AG04450 (cell line): ENCODE measurements at regions not wholly inside any gene's neighbourhood (a gene's known extent, or its start where the extent isn't known, plus 50 kb on each side); places are given as distances from the start of the nearest gene placed in this dataset. TPM values are rescaled to one million over a fixed set of nuclear protein-coding genes. Genes with fewer than 3 reads are reported as not detected.
A peak's percentile ranks its signal among the peaks of the same experiment; 100 is the strongest.

ENCODE experiments used
- CTCF ChIA-PET: fragments of 300-600, 350-600 bp; formaldehyde crosslinking; extraction: SDS; loops from one replicate; lab custom pipeline; 2022; ENCODE audit warnings: antibody characterized with exemption, inconsistent platforms; lab: Charles Lee
- POLR2A ChIA-PET: fragments of 350-600 bp; formaldehyde crosslinking; extraction: SDS; loops from one replicate; lab custom pipeline; 2021; ENCODE audit warnings: antibody characterized with exemption, inconsistent platforms; lab: Yijun Ruan, JAX
- DNase-seq: peaks from one replicate; pipeline ENCODE4 v3.0.0-alpha.2; 2011; ENCODE audit warnings: low read depth, low spot score
- H3K27ac ChIP-seq: one replicate; pipeline ENCODE4 v1.5.1; 2012; ENCODE audit warnings: low read depth, low read length, control low read depth
- H3K27me3 ChIP-seq: one replicate; pipeline ENCODE4 v1.6.0; 2012; ENCODE audit warnings: low read length; ENCODE audit not compliant: control insufficient read depth, insufficient read depth
- H3K4me3 ChIP-seq: 2 replicates; pipeline ENCODE4 v1.5.1; 2011; ENCODE audit warnings: mild to moderate bottlenecking, low read depth, low read length, control low read depth
- H3K9me3 ChIP-seq: 2 replicates; pipeline ENCODE4 v1.5.1; 2012; ENCODE audit warnings: low read length; ENCODE audit not compliant: control insufficient read depth, insufficient read depth
- small RNA-seq: library from RNA; depleted of rRNA; stranded (forward); fragments of <200 nt; gene quantifications from one replicate; pipeline ENCODE3, GENCODE V24; 2012; ENCODE audit warnings: low read depth; ENCODE audit not compliant: insufficient read length
- TF ChIP-seq, protein P1 (sequence below): IDR thresholded peaks from 2 replicates; pipeline ENCODE4 v1.5.1; 2011; ENCODE audit warnings: low read depth, low read length, control low read depth, inconsistent platforms

DNA sequence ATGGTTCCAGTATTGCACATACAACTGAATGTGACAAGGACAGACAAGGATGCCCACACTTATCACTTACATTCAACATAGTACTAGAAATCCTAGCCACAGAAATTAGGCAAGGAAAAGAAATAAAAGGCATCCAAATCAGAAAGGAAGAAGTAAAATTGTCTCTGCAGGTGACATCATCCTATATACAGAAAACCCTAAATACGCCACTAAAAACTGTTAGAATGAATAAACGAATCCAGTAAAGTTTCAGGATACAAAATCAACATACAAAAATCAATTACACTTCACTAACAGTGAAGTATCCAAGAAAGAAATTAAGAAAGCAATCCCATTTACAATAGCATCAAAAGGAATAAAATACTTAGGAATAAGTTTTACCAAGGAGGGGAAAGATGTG, 66.1 kb downstream of the FAM217A start:
- no peak overlapping the region for H3K4me3 ChIP-seq
- H3K9me3 ChIP-seq = no peaks in the 10 kb centered on the region
- H3K27ac ChIP-seq = no peak overlapping the region
- TF ChIP-seq, protein P1, sequence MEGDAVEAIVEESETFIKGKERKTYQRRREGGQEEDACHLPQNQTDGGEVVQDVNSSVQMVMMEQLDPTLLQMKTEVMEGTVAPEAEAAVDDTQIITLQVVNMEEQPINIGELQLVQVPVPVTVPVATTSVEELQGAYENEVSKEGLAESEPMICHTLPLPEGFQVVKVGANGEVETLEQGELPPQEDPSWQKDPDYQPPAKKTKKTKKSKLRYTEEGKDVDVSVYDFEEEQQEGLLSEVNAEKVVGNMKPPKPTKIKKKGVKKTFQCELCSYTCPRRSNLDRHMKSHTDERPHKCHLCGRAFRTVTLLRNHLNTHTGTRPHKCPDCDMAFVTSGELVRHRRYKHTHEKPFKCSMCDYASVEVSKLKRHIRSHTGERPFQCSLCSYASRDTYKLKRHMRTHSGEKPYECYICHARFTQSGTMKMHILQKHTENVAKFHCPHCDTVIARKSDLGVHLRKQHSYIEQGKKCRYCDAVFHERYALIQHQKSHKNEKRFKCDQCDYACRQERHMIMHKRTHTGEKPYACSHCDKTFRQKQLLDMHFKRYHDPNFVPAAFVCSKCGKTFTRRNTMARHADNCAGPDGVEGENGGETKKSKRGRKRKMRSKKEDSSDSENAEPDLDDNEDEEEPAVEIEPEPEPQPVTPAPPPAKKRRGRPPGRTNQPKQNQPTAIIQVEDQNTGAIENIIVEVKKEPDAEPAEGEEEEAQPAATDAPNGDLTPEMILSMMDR = no peak
- H3K27me3 ChIP-seq = no peaks in the 10 kb centered on the region
- POLR2A ChIA-PET = no interaction called here
- CTCF ChIA-PET = interaction anchor here (0.7 to 1.9 kb wide), 4 partner anchors 35 to 887 kb away, joined by 3 to 7 read pairs (median 4); partner anchors contain the start of gene FAM50B
- no peak for DNase-seq

DNA sequence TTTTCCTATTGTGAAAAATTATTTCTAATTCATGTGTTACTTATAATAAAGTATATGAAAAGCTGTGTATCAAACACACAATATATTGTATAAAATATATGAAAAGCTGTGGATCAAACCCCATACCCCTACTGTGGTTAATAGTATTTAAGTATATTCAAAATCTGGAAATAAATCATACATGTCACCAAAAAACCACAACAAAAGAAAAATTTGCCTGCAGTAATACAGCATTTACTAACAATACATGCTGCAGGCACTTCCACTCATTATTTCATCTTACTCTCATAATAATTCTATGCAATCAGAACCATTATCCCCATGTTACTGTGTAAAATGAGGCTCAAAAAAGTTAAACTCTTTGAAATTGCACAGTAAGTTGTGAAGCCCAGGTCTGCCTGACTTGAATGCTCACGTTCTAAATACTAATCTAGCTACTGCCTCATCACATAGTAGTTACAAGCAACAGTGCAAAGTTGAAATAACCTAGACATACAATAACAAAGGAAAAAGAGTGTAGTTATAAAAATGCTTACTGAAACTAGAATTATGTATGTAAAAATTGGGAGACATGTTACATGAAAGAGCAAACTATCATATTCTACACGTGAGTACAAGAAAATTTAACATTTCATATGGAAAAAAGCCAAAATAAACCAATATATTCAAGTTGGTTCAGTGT, 61.7 kb downstream of the FAM217A start:
- DNase-seq = no peak
- Histone ChIP-seq H3K27me3 (no peaks in the 10 kb centered on the region), H3K27ac (no peak overlapping the region), H3K4me3 (peak overlapping the region; percentile 83), H3K9me3 (peaks cover 3% of the 10 kb centered on the region; the same call in 1 of the 2 replicates)
- ChIA-PET POLR2A (interaction anchor here (1.4 kb wide), 1 partner anchor 118 kb away, joined by 4 read pairs; the partner anchor contains the start of gene ECI2), CTCF (interaction anchor here (1.2 to 1.9 kb wide), 3 partner anchors 21 to 736 kb away, joined by 3 to 6 read pairs (median 5); partner anchors contain the start of gene FAM50B)
- TF ChIP-seq, protein P1 = no peak

DNA sequence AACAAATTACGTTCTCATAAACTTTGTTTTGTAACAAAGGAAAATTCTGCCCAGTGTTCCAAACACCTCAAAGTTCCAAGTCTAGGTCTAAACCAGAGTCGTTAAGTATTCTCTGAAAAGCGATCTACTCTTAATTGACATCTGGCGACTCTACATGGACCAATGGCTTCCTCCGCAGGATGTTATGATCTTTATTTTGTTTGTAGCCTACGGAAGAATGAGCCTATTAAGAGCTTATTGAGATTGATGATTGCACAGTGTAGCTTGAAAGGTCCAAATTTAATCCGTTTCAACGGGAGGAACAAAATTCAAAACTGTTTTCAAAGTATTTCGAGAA, 61.1 kb downstream of the FAM217A start:
- Histone ChIP-seq H3K27ac (peak overlapping the region; percentile 96), H3K27me3 (no peaks in the 10 kb centered on the region), H3K9me3 (peaks cover 3% of the 10 kb centered on the region; the same call in 1 of the 2 replicates), H3K4me3 (peak overlapping the region; percentile 83)
- TF ChIP-seq, protein P1 = no peak
- POLR2A ChIA-PET = interaction anchor here (0.6 to 1.4 kb wide), 2 partner anchors 118 to 877 kb away, joined by 4 read pairs; partner anchors contain the start of gene ECI2
- DNase-seq = no peak
- CTCF ChIA-PET = interaction anchor here (1.2 to 1.9 kb wide), 4 partner anchors 21 to 737 kb away, joined by 3 to 6 read pairs (median 4); partner anchors contain the start of gene FAM50B

DNA sequence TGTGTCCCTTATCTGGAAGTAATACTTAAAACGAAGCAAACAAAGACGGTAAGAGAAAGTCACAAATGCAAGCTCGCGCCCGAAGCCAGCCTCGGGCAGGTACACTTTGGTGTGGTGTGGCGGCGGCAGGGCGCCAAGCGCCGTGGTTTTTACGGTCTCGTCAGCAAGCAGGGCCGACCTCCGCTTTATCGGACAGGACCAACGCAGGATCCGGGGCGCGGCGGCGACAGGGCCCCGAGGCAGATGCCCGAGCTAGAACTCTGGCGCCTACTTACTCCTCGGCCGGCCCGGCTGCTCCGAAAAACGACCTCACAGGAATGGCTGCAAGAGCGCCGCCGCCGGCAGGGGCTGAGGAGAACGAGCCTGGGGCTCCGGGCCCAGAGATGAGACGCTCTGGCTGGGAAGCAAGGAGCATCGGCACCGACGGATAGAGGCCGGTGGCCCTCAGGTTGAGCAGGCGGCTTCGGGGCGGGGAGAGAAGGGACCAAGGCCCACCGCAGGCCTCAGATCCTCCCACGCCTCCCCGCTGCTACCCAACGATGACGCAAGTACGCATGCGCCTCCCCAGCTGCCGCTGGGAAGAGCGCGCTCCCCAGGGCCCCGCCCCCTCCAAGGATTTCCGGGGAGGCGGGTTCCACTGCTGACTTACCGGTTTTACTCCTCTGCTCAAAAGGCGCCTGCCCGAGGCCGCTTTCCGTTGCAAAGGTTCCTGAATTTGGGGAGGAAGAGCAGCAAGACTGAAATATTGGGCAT, 60.6 kb downstream of the FAM217A start:
- Histone ChIP-seq H3K4me3 (peak overlapping the region; percentile 83), H3K9me3 (peaks cover 3% of the 10 kb centered on the region; the same call in 1 of the 2 replicates), H3K27ac (peak overlapping the region; percentile 96), H3K27me3 (no peaks in the 10 kb centered on the region)
- ChIA-PET CTCF (interaction anchor here (1.2 to 1.9 kb wide), 4 partner anchors 22 to 737 kb away, joined by 3 to 6 read pairs (median 4); partner anchors contain the start of gene FAM50B), POLR2A (interaction anchor here (0.6 to 1.4 kb wide), 2 partner anchors 117 to 877 kb away, joined by 4 read pairs; partner anchors contain the start of gene ECI2)
- TF ChIP-seq, protein P1 = peak; percentile 58
- peak; percentile 84 for DNase-seq

Small RNA genes in the stretch of these regions (small RNA-seq; reads per million reads assigned to genes)
- gene AL590004.1 = not detected
